ENCODE measurements at regions not wholly inside any gene's neighbourhood (a gene's known extent, or its start where the extent isn't known, plus 50 kb on each side); places are given as distances from the start of the nearest gene placed in this dataset.

GRCh38 chr10:53403688-53404087, 631.1 kb upstream of the MBL2 start:
- H3K9me3 ChIP-seq = no peaks in the 10 kb centered on the region
- peak; percentile 66 for DNase-seq (ENCODE audit: low spot score)
- no peaks in the 10 kb centered on the region for H3K36me3 ChIP-seq
- no peak overlapping the region for H3K4me3 ChIP-seq
- peaks cover 0 to 11% of the 10 kb centered on the region in 2 donors for H3K4me1 ChIP-seq
- no peak overlapping the region for H3K27ac ChIP-seq
- H3K27me3 ChIP-seq = no peaks in the 10 kb centered on the region
- TF ChIP-seq CTCF (IDR thresholded peaks at IDR 0.05) = no peak

- DNase-seq (ENCODE audit: low spot score) = no peak
- Histone ChIP-seq H3K4me3 (no peak overlapping the region), H3K27ac (no peak overlapping the region), H3K36me3 (no peaks in the 10 kb centered on the region), H3K4me1 (peaks cover 0 to 11% of the 10 kb centered on the region in 2 donors), H3K9me3 (no peaks in the 10 kb centered on the region), H3K27me3 (no peaks in the 10 kb centered on the region)
- no peak for TF ChIP-seq CTCF (IDR thresholded peaks at IDR 0.05)
Measured at GRCh38 chr10:53402594-53402993, 630.0 kb upstream of the MBL2 start.

- Histone ChIP-seq H3K27me3 (no peaks in the 10 kb centered on the region), H3K27ac (no peak overlapping the region), H3K4me1 (peaks cover 0 to 11% of the 10 kb centered on the region in 2 donors), H3K4me3 (no peak overlapping the region), H3K9me3 (peaks cover 0 to 4% of the 10 kb centered on the region in 2 donors), H3K36me3 (no peaks in the 10 kb centered on the region)
- no peak for DNase-seq (ENCODE audit: low spot score)
- TF ChIP-seq CTCF (IDR thresholded peaks at IDR 0.05) = no peak
Measured at GRCh38 chr10:53401536-53401935, 629.0 kb upstream of the MBL2 start.

GRCh38 chr10:53396876-53397275, 624.3 kb upstream of the MBL2 start:
- no peaks in the 10 kb centered on the region for H3K36me3 ChIP-seq
- H3K9me3 ChIP-seq = peaks cover 0 to 26% of the 10 kb centered on the region in 2 donors
- DNase-seq (ENCODE audit: low spot score) = no peak
- no peaks in the 10 kb centered on the region for H3K27me3 ChIP-seq
- no peaks in the 10 kb centered on the region for H3K4me1 ChIP-seq
- no peak overlapping the region for H3K4me3 ChIP-seq
- no peak overlapping the region for H3K27ac ChIP-seq
- no peak for TF ChIP-seq CTCF (IDR thresholded peaks at IDR 0.05)

GRCh38 chr10:53395449-53395848, 622.9 kb upstream of the MBL2 start:
- H3K27me3 ChIP-seq = no peaks in the 10 kb centered on the region
- no peaks in the 10 kb centered on the region for H3K36me3 ChIP-seq
- peaks cover 0 to 26% of the 10 kb centered on the region in 2 donors for H3K9me3 ChIP-seq
- no peak overlapping the region for H3K4me3 ChIP-seq
- TF ChIP-seq CTCF (IDR thresholded peaks at IDR 0.05) = no peak
- H3K4me1 ChIP-seq = no peaks in the 10 kb centered on the region
- DNase-seq (ENCODE audit: low spot score) = no peak
- H3K27ac ChIP-seq = no peak overlapping the region

GRCh38 chr10:53387562-53387961, 615.0 kb upstream of the MBL2 start:
- Histone ChIP-seq H3K27me3 (no peaks in the 10 kb centered on the region), H3K4me3 (no peak overlapping the region), H3K36me3 (no peaks in the 10 kb centered on the region), H3K9me3 (no peaks in the 10 kb centered on the region), H3K27ac (no peak overlapping the region), H3K4me1 (no peaks in the 10 kb centered on the region)
- TF ChIP-seq CTCF (IDR thresholded peaks at IDR 0.05) = no peak
- no peak for DNase-seq (ENCODE audit: low spot score)

Data from right atrium auricular region (tissue), 2 donors.